C4-2B (cell line): ENCODE measurements at regions not wholly inside any gene's neighbourhood (a gene's known extent, or its start where the extent isn't known, plus 50 kb on each side); places are given as distances from the start of the nearest gene placed in this dataset.

Source experiments
- H3K27ac ChIP-seq: fragments of 450-650 bp; 2 replicates; pipeline ENCODE4 v1.5.1; 2017
- ZFX ChIP-seq: fragments of 450-650 bp; IDR thresholded peaks from 2 replicates; pipeline ENCODE4 v1.6.1; 2017
- TF ChIP-seq, protein P1 (sequence below): fragments of 450-650 bp; conservative IDR thresholded peaks from 2 replicates; pipeline ENCODE4 v1.5.1; 2017; ENCODE audit warnings: mild to moderate bottlenecking

DNA sequence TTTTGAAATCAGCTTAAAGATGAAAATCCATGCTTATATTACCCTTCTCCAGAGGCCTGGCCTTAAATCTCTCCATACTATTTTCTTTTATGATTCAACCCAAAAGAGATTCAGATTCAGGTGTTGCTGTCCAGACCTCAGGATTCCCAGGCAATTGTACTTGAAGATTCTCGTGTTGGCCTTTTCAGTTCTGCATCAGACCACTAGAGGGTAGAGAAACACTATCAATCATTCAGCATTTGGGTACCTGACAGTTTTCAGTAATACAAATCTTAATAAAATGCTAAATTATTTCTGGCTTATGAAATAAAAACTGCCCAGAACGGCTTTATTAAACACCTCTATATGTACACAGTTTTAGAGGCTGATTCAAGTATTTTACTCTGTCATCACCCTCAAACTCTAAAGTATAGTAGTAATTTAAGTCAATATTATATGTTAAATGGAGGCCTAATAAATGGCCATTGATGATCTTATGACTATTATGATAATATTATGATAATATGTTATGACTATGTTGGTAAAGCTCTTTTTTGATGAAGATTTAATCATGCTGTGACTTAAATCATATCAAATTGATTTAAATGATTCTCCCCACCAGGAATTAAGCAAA is 301.1 kb downstream of the DUSP6 start:
- TF ChIP-seq ZFX = no peak
- TF ChIP-seq, protein P1, sequence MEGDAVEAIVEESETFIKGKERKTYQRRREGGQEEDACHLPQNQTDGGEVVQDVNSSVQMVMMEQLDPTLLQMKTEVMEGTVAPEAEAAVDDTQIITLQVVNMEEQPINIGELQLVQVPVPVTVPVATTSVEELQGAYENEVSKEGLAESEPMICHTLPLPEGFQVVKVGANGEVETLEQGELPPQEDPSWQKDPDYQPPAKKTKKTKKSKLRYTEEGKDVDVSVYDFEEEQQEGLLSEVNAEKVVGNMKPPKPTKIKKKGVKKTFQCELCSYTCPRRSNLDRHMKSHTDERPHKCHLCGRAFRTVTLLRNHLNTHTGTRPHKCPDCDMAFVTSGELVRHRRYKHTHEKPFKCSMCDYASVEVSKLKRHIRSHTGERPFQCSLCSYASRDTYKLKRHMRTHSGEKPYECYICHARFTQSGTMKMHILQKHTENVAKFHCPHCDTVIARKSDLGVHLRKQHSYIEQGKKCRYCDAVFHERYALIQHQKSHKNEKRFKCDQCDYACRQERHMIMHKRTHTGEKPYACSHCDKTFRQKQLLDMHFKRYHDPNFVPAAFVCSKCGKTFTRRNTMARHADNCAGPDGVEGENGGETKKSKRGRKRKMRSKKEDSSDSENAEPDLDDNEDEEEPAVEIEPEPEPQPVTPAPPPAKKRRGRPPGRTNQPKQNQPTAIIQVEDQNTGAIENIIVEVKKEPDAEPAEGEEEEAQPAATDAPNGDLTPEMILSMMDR = peak; percentile 83
- H3K27ac ChIP-seq = no peak overlapping the region

- TF ChIP-seq ZFX = no peak
- TF ChIP-seq, protein P1 = no peak
- H3K27ac ChIP-seq = no peak overlapping the region
Measured at GRCh38 chr12:89047856-89048418, 304.4 kb downstream of the DUSP6 start.

DNA sequence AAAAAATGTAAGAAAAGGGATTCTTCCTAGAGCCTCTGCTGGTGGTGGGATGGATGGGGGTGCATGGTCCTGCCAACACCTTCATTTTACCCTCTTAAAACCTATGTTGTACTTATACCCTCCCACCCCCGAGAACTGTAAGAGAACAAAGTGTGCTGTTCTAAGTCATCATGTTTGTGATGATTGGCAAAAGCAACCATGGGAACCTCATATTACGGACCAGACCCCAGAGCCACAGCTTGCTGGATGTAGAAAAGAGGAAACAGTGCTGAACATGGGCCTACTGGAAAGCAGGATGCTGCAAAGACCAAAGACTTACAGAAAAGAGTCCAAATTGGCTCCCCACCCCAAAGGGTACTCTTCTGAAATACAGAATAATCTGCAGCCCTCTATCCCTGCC is 311.2 kb downstream of the DUSP6 start:
- no peak overlapping the region for H3K27ac ChIP-seq
- TF ChIP-seq, protein P1 = no peak
- no peak for TF ChIP-seq ZFX

DNA sequence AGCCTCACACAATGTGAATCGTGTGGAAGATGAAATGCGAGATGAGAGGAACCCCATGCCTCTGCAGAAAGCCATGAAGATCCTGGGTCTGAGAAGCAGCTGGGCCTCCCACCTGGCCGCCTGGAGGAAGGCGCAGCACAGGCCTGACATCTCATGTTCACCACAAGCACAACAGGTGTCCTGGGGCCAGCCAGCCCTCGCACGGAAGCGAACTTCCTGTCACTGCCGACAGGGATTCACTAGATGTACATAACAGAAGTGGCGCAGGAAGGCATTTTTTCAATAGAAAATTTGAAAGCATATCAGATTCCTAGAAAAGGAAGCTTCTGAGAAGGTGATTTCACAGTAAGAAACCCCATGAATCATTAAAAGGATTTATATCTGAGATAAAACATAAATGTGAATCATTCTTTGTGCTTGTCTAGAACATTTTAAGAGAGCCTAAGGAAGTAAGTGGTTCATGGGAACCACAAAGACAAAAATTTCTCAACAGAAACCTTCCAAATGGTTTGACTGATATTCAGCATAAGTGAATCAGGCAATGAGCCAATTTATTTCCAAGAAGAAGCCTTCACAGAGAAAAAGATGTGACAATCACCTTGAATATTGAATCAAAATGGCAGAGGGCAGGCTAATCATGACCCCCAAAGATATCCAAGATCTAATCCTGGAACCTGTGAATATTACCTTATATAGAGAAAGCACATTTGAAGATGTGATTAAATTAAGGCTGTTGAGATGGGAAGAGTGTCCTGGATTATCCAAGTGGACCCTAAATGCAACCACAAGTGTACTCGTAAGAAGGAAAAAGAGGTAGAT is 311.9 kb downstream of the DUSP6 start:
- TF ChIP-seq ZFX = no peak
- TF ChIP-seq, protein P1 = no peak
- no peak overlapping the region for H3K27ac ChIP-seq

DNA sequence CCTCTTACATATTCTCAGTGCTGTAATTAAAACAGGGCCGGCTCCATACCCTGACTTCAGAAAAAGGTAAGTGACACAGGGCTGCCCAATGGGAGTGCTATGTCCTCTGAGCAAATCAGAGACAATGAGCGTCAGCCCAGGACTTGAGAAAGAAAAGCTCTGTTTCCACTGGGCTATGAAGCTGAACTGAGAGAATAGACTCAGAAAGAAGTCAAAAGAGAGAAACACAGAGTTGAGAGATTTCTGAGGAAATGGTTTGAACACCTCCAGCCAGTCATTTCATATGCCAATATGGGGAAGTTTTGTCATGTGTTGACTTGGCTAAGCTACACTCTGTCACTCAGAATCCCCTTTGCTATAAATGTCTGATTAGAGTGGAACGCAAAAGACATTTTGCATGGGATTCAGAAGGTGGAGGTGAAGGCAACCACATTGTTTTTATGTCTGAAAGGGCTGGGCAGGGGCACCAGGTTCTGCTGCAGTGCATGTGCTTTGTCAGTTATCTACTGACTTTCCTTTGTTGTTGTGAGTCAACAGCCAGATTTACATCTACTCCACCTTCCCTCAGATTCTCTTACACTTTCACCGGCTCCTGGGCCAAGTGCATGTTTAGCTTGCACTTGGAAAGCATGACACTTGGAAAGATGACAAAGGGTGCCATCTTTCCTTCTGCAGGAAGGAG is 313.3 kb downstream of the DUSP6 start:
- TF ChIP-seq, protein P1 = no peak
- TF ChIP-seq ZFX = no peak
- H3K27ac ChIP-seq = no peak overlapping the region

DNA sequence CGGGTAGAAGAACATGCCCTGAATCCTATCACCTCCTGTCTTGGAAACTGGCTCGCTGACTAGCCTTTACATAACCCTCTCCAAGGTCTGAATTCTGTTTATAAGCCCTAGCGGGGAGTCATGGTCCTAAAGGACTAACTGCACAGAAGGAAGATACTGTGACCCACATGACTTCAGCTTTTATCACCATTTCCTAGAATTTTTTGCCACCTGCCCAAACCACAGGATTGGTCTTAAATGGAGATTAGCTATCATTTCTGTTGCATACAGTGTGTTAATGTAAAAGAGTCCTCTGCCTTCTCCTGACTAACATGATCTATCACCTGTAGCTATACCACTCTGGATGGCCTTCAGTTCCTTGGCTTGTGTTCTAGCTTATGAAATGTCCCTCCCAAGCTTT is 319.2 kb downstream of the DUSP6 start:
- H3K27ac ChIP-seq = no peak overlapping the region
- TF ChIP-seq ZFX = no peak
- TF ChIP-seq, protein P1 = no peak
